ENCODE measurements at regions not wholly inside any gene's neighbourhood (a gene's known extent, or its start where the extent isn't known, plus 50 kb on each side); places are given as distances from the start of the nearest gene placed in this dataset.

- no peak for TF ChIP-seq CTCF (IDR thresholded peaks at IDR 0.05; ENCODE audit: low read length)
- TF ChIP-seq EZH2phosphoT487 (IDR thresholded peaks at IDR 0.05; ENCODE audit: low read length), result no peak
Observed at GRCh38 chr9:78746010-78746409, 449.1 kb downstream of the PSAT1 start.
